ENCODE measurements at regions not wholly inside any gene's neighbourhood (a gene's known extent, or its start where the extent isn't known, plus 50 kb on each side); places are given as distances from the start of the nearest gene placed in this dataset.

DNA sequence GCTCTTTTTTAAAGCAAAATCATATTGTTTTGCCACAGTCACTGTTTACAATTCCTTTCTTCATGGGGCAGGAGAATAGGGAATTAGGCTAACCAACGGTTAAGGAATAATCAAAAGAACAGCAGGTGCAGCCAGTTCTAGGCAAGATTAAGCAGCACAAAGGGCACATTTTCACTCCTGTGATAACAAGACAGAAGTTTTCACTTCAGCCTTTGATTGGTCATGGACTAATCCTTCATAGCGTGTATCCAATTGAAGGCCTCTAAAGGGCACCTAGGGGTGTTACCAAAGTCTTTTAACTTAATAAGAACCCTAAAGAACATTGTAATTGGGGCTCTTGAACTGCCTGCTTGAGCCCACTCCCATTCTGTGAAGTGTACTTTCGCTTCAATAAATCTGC lies 206.9 kb upstream of the AMIGO2 start:
- DNase-seq (ENCODE audit: insufficient read length, low spot score), result no peak
- FAIRE-seq, result no peak
- TF ChIP-seq, protein P1, sequence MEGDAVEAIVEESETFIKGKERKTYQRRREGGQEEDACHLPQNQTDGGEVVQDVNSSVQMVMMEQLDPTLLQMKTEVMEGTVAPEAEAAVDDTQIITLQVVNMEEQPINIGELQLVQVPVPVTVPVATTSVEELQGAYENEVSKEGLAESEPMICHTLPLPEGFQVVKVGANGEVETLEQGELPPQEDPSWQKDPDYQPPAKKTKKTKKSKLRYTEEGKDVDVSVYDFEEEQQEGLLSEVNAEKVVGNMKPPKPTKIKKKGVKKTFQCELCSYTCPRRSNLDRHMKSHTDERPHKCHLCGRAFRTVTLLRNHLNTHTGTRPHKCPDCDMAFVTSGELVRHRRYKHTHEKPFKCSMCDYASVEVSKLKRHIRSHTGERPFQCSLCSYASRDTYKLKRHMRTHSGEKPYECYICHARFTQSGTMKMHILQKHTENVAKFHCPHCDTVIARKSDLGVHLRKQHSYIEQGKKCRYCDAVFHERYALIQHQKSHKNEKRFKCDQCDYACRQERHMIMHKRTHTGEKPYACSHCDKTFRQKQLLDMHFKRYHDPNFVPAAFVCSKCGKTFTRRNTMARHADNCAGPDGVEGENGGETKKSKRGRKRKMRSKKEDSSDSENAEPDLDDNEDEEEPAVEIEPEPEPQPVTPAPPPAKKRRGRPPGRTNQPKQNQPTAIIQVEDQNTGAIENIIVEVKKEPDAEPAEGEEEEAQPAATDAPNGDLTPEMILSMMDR (IDR thresholded peaks at IDR 0.05; ENCODE audit: insufficient read depth, missing control alignments), result no peak

Measured in D721Med (cell line).